Limb (tissue), 2 donors: ENCODE measurements at regions not wholly inside any gene's neighbourhood (a gene's known extent, or its start where the extent isn't known, plus 50 kb on each side); places are given as distances from the start of the nearest gene placed in this dataset.
A peak's percentile ranks its signal among the peaks of the same experiment; 100 is the strongest.
"Not testable (repeated sequence)": the region's sequence is repeated elsewhere in the genome, so short reads cannot be mapped to it uniquely, and the experiment has no call there.

Source experiments
- DNase-seq, 2 donors: peaks; one replicate each; pipeline ENCODE4 v3.0.0-alpha.2; 2016; ENCODE audit errors: extremely low spot score in 2 of 2

DNA sequence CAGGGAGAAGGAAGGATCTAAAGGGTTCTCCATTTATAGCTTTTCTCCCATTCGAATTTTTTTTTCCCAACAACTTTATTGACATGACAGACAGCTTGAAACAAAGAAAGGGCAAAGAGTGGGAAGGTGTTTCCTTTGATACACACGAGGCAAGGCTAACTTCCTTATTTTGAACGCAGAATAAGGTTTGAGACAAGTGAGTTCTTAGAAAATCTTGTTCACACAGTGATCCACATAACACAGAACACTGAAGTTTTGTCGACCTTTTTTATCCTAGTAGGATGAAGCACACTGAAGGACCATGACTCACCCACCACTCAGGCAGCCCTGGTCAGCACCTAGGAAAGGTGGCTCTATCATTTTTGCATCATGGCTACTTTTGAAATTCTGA lies 425.8 kb upstream of the MDFIC2 start:
- no peak for DNase-seq

DNA sequence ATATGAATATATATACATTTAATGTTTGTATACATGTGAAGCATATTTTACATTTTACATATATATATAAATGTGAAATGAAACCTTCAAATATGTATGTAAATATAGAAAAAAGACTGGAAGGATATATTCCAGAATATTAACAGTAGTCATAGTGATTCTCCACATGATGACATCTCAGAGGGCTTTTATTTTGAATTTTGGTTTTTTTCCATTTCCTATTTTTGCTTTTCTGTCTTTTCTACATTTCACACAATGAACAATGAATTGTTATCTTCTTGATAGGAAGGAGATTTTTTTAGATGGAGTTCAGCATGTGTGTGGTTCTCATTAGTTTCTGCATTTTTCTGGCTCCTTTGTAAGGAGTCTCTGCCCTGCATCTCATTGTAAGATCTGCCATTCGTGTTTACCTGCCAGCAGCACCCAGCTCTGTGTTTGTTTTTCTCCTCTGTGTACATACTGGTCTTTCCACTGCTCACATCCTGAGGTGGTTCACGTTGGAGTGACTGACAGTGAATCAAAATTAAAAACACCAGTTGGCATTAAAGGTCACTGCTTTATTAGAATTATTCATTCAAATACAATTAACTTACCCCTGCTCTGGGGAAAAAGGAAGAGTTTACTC lies 425.3 kb upstream of the MDFIC2 start:
- DNase-seq, result no peak

DNA sequence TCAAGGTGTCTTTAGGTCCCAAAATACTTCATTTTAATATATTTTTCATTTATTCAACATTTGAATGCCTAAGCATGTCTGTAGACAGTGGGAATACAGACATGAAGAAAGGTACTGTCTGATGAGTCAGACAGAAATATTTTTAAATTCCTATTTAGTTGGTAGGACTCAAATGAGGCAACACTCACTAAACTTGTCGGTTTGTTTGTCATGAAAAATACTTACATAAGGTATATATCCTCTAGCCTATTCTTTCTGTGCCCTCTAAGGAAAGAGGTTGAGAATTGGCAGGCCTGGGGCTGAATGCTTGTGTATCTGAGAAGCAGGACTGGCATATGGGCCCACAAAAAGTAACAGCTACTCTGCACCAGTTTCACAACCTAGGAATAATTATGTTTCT lies 423.6 kb upstream of the MDFIC2 start:
- DNase-seq, result no peak

DNA sequence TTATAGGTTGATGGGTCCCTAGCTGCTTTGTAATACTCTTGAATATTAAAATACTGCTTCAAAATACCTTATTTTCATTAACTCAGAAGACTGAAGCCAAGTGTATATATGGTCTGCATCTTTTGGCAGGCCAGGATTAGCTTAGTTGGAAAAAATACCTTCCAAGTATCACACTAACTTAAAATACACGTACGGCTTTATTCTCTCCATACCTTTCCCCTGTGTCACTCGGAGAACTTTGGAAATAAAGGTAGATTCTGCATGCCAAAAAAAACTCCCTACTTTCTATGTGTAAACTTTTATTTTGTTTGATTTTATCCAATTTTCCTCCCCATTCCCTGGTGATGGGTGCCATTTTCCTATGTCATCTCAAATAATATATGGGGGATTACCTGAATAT lies 422.3 kb upstream of the MDFIC2 start:
- no peak for DNase-seq

DNA sequence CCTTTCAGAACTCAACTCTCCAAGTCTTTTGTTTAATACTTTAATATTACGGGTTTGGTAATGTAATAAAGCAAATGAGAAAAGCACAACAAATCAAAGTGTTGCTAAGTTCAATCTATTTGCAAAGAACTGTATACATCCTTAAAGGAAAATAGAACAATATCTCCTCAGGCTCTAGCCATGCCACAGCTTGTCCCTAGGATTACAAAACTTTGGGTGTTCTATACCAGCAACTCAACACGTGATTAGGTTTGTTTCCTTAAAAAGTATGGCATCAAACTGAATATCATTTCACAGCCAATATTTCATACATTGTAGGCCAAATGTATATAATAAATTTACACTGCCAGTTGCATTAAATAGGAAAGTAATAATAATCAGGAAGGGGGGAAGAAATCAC lies 418.6 kb upstream of the MDFIC2 start:
- no peak for DNase-seq

DNA sequence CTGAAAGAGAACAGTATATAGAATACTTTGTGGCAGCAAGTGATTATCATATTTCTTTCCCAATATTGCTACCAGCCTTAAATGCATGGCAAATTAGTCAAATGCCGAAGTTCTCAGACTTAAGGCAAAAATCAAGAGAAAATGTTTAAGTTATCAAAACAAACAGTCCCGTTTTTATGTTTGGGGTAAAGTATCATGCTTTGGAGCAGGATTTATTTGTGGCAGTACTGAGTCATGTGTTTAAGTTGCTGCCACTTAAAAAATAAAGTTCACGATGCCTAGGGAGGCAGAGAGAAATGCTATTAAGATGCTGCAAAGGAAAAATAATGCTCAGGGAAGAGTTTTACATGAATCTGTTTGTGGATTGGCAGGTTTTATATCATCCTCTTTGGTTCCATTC lies 417.4 kb upstream of the MDFIC2 start:
- DNase-seq, result no peak

DNA sequence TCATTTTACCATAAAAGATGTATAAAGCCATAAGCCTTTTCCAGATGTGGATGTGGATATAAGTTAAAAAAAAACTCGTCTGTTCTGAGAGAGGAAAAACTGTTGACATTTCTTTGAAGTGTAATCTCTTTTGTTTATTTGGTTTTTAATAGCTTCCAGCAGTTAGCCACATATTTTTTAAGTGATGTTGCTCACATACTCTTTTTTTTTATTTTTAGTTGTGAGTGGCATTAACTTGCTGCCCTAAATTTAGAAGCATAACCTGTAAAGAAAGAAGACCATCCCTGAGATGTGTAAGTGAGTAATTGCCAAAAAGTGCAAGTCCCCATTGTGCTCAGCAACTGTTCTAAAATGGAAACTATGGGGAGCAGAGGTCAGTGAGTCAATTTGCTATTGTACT lies 415.9 kb upstream of the MDFIC2 start:
- DNase-seq, result no peak

DNA sequence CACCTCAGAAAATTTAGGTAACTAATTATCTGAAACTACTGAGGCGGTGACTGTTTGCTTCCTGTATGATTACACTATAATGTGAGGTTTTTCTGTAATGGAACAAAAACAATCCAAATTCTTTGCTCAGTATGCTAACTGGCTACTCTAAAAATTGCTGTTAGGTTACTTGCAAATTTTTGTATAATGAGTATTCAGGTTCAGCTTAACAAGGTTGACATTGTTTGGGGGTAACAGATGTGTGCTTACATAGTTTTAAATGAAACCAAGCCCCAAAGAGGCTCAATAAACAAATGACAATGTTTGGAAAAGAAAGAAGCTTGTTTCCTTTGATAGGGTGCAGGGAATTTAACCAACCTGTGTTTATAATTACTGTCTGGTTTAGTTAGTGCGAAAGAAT lies 414.5 kb upstream of the MDFIC2 start:
- DNase-seq, result no peak

DNA sequence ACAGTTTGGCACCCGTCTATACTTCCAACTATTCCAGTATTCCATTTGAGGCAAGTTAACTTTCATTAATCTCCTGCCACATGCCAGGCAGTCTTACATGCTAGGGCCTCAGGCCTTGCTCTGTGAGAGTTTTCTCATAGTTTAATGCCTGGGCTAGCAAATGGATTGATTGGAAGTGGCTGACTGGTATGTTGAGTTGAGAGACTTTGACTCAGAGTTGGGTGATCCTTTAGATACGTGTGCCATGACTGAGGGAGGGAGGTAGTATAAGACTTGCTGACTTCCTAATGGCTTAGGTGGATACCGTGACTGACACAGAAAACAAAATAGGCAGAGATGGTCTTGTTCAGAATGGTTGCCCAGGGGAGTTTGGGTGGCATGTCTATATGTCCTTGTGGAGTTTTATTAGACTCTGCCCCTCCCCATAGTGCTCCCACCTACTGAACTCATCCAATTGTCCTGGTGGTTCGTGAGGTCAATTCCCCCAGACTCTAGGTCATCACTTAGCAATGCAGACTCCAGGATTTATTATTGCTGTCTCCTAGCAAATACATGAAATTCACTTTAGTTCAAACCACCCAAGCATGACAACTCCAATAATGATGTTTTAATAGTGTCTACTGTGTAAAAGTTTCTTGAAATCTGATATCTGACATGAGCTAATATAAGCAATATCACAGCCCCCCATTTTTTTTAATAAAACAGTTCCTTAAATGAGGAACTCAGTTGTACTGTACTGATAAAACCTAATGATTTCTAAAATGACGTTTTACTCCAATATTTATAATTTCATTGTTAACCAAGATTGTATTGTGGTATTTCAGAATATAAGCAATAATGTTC lies 413.9 kb upstream of the MDFIC2 start:
- DNase-seq, result no peak

DNA sequence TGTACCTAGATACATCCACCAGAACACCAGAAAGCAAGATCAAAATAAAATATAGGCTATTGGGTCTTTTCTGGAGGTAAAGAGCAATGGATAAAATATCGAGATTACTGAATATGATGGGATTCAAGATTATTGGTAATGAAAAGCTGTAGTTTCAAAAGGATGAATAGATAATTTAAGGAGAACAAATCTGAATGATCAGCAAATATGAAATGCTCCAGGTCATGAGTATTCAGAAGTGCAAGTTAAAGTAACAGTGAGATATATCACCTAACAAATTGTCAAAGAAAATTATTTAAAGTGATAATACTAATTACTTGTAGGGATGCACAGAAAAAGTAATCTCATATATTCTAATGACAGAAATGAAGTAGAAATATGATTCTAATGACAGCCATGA lies 409.6 kb upstream of the MDFIC2 start:
- no peak for DNase-seq

DNA sequence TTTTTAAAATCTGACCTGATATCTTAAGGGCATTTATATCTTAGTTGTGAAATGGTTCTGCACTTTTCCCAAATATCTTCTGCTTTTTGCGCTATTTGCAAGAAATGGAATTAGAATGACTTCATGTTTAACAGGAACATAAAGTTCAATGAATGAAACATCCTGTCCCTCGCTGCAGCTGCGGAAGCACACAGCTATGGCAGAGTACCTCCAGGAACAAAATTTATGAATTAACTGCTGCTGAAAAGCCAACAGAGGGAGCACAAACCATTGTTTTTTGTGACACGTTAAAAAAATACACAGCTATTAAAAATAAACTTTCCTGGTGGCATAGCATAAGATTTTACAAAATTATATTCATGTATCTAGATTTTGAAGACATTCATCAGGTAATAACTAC lies 404.4 kb upstream of the MDFIC2 start:
- DNase-seq, result peak in 1 of 2 donors; percentile 53

DNA sequence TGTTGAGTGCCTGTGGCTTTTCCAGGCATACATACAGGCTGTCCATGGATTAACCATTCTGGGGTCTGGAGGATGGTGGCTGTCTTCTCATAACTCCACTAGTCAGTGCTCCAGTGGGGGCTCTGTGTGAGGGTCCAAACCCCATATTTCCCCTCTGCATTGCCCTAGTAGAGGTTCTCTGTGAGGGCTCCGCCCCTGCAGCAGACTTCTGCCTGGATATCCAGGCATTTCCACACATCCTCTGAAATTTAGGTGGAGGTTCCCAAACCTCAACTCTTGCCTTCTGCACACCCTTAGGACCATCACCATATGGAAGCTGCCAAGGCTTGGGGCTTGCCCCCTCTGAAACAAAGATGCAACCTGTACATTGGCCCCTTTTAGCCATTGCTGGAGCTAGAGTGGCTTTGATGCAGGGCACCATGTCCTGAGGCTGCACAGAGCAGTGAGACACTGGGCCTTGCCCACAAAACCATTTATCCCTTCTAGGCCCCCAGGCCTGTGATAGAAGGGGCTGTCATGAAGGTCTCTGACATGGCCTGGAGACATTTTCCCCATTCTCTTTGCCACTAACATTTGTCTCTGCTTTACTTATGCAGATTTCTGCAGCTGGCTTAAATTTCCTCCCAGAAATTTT lies 400.1 kb upstream of the MDFIC2 start:
- DNase-seq, result no peak

DNA sequence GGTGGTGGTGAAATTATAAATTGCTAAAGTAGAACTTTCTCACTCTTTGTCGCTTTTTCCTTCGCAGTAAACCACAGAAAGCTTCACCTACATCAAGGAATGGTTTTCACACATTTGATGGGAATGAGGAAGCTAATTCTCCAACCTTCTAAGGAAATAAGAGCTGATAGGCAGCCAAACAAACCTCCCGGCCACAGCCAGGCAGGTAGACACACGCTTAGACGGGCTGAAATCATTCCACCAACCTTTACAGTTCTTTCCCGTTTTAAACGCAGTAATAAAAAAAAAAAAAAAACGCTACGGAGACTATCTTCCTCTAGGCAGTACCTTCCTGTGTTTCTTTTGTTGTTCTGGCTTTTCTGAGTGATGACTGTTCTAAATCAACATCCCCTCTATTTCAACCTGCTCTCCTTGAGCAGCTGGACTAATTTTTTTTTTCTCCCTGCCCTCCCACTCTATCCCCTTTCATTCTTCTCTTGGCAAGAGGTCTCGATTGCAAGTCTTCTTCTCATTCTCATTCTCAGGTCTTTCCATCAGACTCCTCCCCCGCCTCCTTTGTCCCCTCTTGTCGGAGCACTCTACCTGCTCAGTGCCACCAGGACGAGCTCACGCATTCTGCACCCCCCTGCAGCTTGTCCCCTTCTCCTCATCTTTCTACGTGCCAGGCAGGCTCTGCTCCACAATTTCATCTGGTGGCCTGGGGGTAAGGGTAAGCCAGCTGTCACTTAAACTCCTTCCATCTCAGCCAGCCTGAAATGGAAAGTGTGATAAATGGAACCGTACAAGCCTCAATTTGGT lies 391.1 kb upstream of the MDFIC2 start:
- DNase-seq, result no peak

DNA sequence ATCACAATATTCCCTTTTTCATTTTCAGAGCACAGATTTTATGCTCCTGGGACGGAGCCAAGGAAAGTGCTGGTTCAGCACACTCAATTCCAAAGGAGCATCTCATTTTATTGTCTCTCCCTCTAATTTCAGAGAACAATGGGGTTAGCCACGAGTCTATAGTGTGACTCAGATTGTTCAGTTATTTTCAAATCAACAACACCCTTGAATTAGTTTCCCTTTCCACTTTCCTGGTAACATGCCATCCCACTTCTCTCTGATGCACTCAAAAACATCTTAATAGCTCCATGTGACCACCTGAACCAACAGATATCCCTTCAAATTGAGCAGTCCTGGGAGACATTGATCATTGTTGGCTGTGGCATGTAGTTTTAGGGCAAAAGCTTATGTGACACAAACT lies 389.7 kb upstream of the MDFIC2 start:
- DNase-seq, result no peak

DNA sequence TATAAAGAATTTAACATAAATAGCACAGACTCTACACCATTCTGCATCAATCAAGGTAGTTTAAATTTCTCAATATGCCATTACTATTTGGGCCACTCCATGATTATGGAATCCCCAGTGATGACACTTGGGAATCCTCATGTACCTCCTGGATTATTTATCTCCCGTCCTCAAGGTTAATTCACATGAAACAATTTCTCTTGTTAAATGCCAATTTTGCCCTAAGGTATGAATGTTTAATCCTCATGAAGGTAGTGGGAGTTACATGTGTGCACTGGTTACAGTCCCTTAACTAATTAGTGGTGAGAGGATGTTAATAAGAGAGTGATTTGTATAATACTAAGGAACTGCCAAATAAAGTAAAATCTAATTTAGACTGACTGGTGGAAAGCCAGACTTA lies 372.3 kb upstream of the MDFIC2 start:
- no peak for DNase-seq

DNA sequence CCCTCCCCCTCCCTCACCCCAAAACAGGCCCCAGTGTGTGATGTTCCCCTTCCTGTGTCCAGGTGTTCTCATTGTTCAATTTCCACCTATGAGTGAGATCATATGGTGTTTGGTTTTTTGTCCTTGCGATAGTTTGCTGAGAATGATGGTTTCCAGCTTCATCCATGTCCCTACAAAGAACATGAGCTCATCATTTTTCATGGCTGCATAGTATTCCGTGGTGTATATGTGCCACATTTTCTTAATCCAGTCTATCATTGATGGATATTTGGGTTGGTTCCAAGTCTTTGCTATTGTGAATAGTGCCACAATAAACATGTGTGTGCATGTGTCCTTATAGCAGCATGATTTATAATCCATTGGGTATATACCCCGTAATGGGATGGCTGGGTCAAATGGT lies 363.4 kb upstream of the MDFIC2 start:
- DNase-seq, result not testable (repeated sequence)

DNA sequence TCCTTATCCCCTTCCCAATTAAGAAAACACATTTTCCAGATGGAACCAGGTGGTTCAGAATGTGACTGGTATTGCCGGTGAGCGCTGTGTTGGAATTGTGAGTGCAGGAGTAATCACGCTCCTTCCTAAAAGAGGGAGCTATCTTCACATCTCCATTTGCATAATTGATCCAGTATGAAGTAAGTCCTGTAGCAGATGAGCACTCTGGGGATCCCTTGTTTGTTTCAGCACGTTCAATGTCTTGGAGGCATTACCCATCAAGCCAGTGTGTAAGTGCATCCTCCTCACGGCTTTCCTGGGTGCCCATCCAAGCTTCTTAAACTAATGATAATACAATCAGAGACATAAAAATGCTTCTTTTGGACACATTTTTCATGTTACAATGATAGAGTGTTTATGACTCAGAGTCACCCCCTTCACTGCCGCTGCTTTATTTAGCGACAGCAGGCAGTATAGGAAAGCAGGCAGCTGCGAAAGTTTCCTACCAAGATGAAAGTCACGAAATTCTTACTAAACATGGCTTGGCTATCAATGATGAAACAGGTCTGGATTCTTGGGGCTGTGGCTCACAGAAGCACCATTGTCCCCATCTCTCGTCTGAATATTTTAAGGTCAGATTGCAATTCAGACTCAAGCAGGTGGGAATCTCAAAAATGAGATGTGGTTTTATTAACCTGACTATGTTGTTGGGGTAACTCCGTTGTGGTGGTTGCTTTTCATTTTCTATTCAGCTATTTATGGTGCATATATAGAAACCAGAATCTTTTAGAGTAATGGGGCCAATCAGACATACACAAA lies 346.3 kb upstream of the MDFIC2 start:
- no peak for DNase-seq

DNA sequence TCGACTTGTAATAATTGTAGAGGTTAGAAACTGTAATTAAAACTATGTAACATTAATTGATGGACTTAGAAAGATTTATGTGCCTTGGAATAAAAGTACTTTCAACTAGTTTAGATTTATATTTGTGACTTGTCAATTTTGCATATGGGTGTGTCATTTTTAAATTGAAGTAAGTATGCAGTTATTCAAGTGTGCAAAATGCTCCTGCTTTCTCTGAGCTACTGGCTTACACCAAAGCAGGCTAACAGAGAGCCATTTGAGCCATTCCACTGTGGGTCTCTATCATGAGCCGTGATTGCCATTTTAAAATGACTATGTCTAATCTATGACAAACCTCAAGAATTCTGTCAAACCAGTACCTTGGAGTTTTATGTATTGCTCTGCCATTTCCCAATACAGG lies 345.0 kb upstream of the MDFIC2 start:
- no peak for DNase-seq

DNA sequence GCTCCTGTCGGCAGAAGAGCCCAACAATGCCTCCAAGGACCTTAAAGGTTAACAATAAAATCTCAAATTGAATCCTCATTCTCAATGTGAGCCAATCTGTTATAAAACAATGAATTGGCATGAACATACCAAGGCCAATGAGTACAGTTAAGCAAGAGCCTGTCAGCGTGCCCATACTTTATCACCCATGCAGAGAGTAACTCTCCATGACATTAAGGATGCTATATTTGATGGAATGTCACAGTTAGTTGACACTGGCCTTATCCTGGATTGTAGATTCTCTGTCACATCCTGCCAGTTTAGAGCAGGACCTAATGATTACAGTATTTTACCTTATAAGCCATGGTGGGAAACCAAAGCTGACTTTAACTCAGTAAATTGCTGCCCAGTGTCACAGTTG lies 335.4 kb upstream of the MDFIC2 start:
- no peak for DNase-seq

DNA sequence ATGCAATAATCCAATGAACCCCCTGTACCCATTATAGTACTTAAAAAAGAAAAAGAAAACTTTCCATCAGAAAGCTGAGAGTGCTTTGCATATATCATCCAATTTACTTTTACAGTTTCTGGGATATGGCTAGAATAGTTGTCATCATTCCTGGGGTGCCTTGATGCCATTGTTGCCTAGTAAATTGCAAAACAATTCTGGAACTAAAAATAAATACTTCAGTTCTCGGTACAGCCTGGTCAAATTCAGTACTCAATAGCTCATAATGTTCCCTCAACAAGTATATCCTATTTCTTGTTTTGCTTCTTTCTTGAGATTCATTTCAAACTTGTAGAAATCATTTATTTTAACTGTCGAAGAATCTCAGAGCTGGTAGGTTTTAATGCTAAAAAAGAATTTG lies 334.7 kb upstream of the MDFIC2 start:
- peak in 1 of 2 donors; percentile 29 for DNase-seq

DNA sequence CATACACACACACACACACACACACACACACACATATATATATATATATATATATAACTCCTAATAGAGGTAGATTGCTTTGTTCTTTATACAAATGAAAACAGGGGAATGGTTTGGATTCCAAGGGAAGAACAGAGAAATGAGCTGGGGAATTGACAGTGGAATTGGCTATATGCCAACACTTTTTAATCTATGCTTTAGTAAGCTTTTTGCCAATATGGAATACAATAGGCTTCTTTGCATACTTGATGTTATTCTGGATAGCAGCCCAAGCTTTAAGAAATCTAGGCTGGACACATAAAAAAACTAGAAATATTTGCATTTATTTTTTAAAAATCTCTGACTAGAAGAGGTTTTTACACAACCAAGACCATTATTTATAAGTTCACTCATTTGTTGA lies 334.2 kb upstream of the MDFIC2 start:
- DNase-seq, result peak in 1 of 2 donors; percentile 19
